SH-SY5Y (cell line): ENCODE measurements at regions not wholly inside any gene's neighbourhood (a gene's known extent, or its start where the extent isn't known, plus 50 kb on each side); places are given as distances from the start of the nearest gene placed in this dataset.

Experiments used
- GATA2 ChIP-seq: IDR thresholded peaks from 2 replicates; pipeline ENCODE4 v1.6.1; 2011; ENCODE audit warnings: mild to moderate bottlenecking, low read depth, low read length
- GATA3 ChIP-seq: IDR thresholded peaks from 2 replicates; pipeline ENCODE4 v1.6.1; 2011; ENCODE audit warnings: low read depth, mild to moderate bottlenecking, low read length, moderate library complexity

GRCh38 chr3:124048967-124049798 is 57.3 kb upstream of the ROPN1 start:
- TF ChIP-seq GATA3 = no peak
- TF ChIP-seq GATA2 = no peak
